H1 (cell line): ENCODE measurements at regions not wholly inside any gene's neighbourhood (a gene's known extent, or its start where the extent isn't known, plus 50 kb on each side); places are given as distances from the start of the nearest gene placed in this dataset.

ENCODE experiments used
- CTCF ChIA-PET: fragments of 300-600 bp; sonication (Branson Sonifier 250); formaldehyde crosslinking; loops from one replicate; lab custom pipeline; 2021; ENCODE audit not compliant: partially characterized antibody; lab: Charles Lee
- POLR2A ChIA-PET: fragments of 300-600 bp; sonication (Branson Sonifier 250); formaldehyde crosslinking; loops from one replicate; lab custom pipeline; 2021; ENCODE audit warnings: inconsistent platforms; ENCODE audit not compliant: partially characterized antibody; lab: Charles Lee
- DNase-seq, 2 experiments: peaks; one replicate each; pipeline versions ENCODE4 v3.0.0 to v3.0.0-alpha.2; 2010 to 2022; ENCODE audit warnings: low spot score in 2 of 2, low read depth in 1 of 2, mixed read lengths in 1 of 2
- FAIRE-seq: peaks from 2 replicates; lab custom pipeline; 2011; peaks lifted over from hg19 to GRCh38; lab: Jason Lieb, UNC
- H2AFZ ChIP-seq: 2 replicates; pipeline ENCODE4 v1.8.1; 2012; ENCODE audit warnings: low read length, inconsistent platforms
- H2AK5ac ChIP-seq: 2 replicates; pipeline ENCODE4 v1.6.1; 2013; ENCODE audit warnings: low read depth, low read length
- H2BK120ac ChIP-seq: replicated peaks from 2 replicates; pipeline ENCODE3; 2013; ENCODE audit warnings: low read depth, low read length, inconsistent platforms
- H2BK12ac ChIP-seq: 2 replicates; pipeline ENCODE4 v1.6.1; 2013; ENCODE audit warnings: low read depth, low read length
- H2BK15ac ChIP-seq: 2 replicates; pipeline ENCODE4 v1.6.1; 2013; ENCODE audit warnings: low read length
- H2BK20ac ChIP-seq: 2 replicates; pipeline ENCODE4 v1.6.1; 2013; ENCODE audit warnings: low read length
- H2BK5ac ChIP-seq: 2 replicates; pipeline ENCODE4 v1.6.1; 2013; ENCODE audit warnings: low read depth, low read length
- H3K14ac ChIP-seq: 2 replicates; pipeline ENCODE4 v1.6.1; 2013; ENCODE audit warnings: inconsistent platforms; ENCODE audit not compliant: insufficient read length
- H3K18ac ChIP-seq: 2 replicates; pipeline ENCODE4 v1.6.1; 2013; ENCODE audit warnings: low read length; ENCODE audit errors: extremely low read depth
- H3K23ac ChIP-seq: 2 replicates; pipeline ENCODE4 v1.6.1; 2013; ENCODE audit warnings: inconsistent platforms; ENCODE audit not compliant: insufficient read length
- H3K23me2 ChIP-seq: 2 replicates; pipeline ENCODE4 v1.6.1; 2013; ENCODE audit warnings: low read depth, low read length
- H3K27ac ChIP-seq: 2 replicates; pipeline ENCODE4 v1.6.1; 2011; ENCODE audit warnings: low read depth, low read length, inconsistent platforms
- H3K27me3 ChIP-seq, 4 experiments: replicated peaks in 1 of 4; 1 replicate in 1 of 4; 2 replicates in 3 of 4; pipeline versions ENCODE4 v1.6.1 to v1.8.1; 2011 to 2013; ENCODE audit warnings: low read length in 3 of 4, mild to moderate bottlenecking in 3 of 4, inconsistent platforms in 2 of 4, mixed read lengths in 2 of 4, moderate library complexity in 1 of 4; ENCODE audit not compliant: control insufficient read depth in 3 of 4, insufficient read depth in 3 of 4; ENCODE audit errors: extremely low read depth in 1 of 4
- H3K36me3 ChIP-seq, 4 experiments: 2 replicates each; pipeline versions ENCODE4 v1.6.1 to v1.8.1; 2011 to 2013; ENCODE audit warnings: mild to moderate bottlenecking in 4 of 4, low read length in 3 of 4, moderate library complexity in 2 of 4, control low read depth in 1 of 4, inconsistent platforms in 1 of 4; ENCODE audit not compliant: insufficient read depth in 4 of 4, control insufficient read depth in 2 of 4
- H3K4ac ChIP-seq: replicated peaks from 2 replicates; pipeline ENCODE3; 2013; ENCODE audit warnings: low read length, low read depth, mixed read lengths, inconsistent platforms; ENCODE audit not compliant: insufficient read length
- H3K4me1 ChIP-seq, 4 experiments: replicated peaks in 1 of 4; 1 replicate in 1 of 4; 2 replicates in 3 of 4; pipeline versions ENCODE4 v1.6.1 to v1.8.1; 2011 to 2013; ENCODE audit warnings: low read length in 3 of 4, inconsistent platforms in 2 of 4, mixed read lengths in 1 of 4; ENCODE audit not compliant: insufficient read depth in 4 of 4, control insufficient read depth in 3 of 4
- H3K4me2 ChIP-seq, 2 experiments: 2 replicates each; pipeline versions ENCODE4 v1.6.1 to v1.8.1; 2011 to 2013; ENCODE audit warnings: low read depth in 2 of 2, low read length in 2 of 2, control low read depth in 1 of 2, inconsistent platforms in 1 of 2, mild to moderate bottlenecking in 1 of 2; ENCODE audit not compliant: insufficient read depth in 1 of 2
- H3K4me3 ChIP-seq, 4 experiments: fragments of 200-600, 300-600 bp in 1 of 4; sonication (generic), shearing (Covaris generic), sonication (Bioruptor Twin) in 1 of 4; 2 replicates each; pipeline versions ENCODE4 v1.5.1 to v1.8.1; 2011 to 2016; ENCODE audit warnings: low read length in 4 of 4, low read depth in 3 of 4, control low read depth in 2 of 4, inconsistent platforms in 2 of 4, mild to moderate bottlenecking in 2 of 4, mixed read lengths in 1 of 4, moderate library complexity in 1 of 4; ENCODE audit not compliant: insufficient read depth in 2 of 4; ENCODE audit errors: extremely low read depth in 1 of 4
- H3K56ac ChIP-seq: replicated peaks from 2 replicates; pipeline ENCODE3; 2013; ENCODE audit warnings: low read depth, mild to moderate bottlenecking, mixed read lengths, low read length, inconsistent platforms; ENCODE audit not compliant: insufficient read length
- H3K79me1 ChIP-seq: 2 replicates; pipeline ENCODE4 v1.6.1; 2013; ENCODE audit warnings: low read depth, low read length, control low read depth
- H3K79me2 ChIP-seq, 2 experiments: 2 replicates each; pipeline versions ENCODE4 v1.6.1 to v1.8.1; 2012 to 2013; ENCODE audit warnings: low read length in 2 of 2, mild to moderate bottlenecking in 2 of 2, inconsistent platforms in 1 of 2; ENCODE audit not compliant: insufficient read depth in 2 of 2, control insufficient read depth in 1 of 2
- H3K9ac ChIP-seq, 4 experiments: replicated peaks in 1 of 4; 1 replicate in 1 of 4; 2 replicates in 3 of 4; pipeline versions ENCODE4 v1.6.1 to v1.8.1; 2011 to 2013; ENCODE audit warnings: low read depth in 3 of 4, low read length in 3 of 4, control low read depth in 2 of 4, mild to moderate bottlenecking in 2 of 4, moderate library complexity in 2 of 4, inconsistent platforms in 1 of 4; ENCODE audit errors: extremely low read depth in 1 of 4
- H3K9me3 ChIP-seq, 2 experiments: 2 replicates each; pipeline versions ENCODE4 v1.6.1 to v1.8.1; 2012 to 2013; ENCODE audit warnings: mild to moderate bottlenecking in 2 of 2, moderate library complexity in 2 of 2, control low read depth in 1 of 2, inconsistent platforms in 1 of 2, low read depth in 1 of 2, low read length in 1 of 2, mixed read lengths in 1 of 2; ENCODE audit not compliant: insufficient read depth in 2 of 2
- H4K20me1 ChIP-seq, 2 experiments: replicated peaks in 1 of 2; 2 replicates each; pipeline versions ENCODE3 to v1.8.1; 2011 to 2013; ENCODE audit warnings: inconsistent platforms in 2 of 2, low read length in 2 of 2, mild to moderate bottlenecking in 1 of 2; ENCODE audit not compliant: insufficient read depth in 2 of 2, control insufficient read depth in 1 of 2
- H4K5ac ChIP-seq: 2 replicates; pipeline ENCODE4 v1.6.1; 2013; ENCODE audit warnings: low read length, low read depth, mixed read lengths, inconsistent platforms; ENCODE audit not compliant: insufficient read length
- H4K8ac ChIP-seq: 2 replicates; pipeline ENCODE4 v1.8.0; 2013; ENCODE audit warnings: mild to moderate bottlenecking, moderate library complexity, low read length, inconsistent platforms; ENCODE audit not compliant: insufficient read depth; ENCODE audit errors: extremely low read depth
- H4K91ac ChIP-seq: replicated peaks from 2 replicates; pipeline ENCODE3; 2013; ENCODE audit warnings: low read length, mixed read lengths, inconsistent platforms; ENCODE audit not compliant: insufficient read length
- BRCA1 ChIP-seq: IDR thresholded peaks from 2 replicates; pipeline ENCODE4 v1.6.1; 2012; ENCODE audit warnings: low read depth, low read length, improper control_type of control experiment
- CBX5 ChIP-seq: fragments of 300-800, 300-1000 bp; sonication (generic); IDR thresholded peaks from 2 replicates; pipeline ENCODE4 v1.7.1; 2016; ENCODE audit warnings: antibody characterized with exemption, low read length, low read depth
- CTBP2 ChIP-seq: IDR thresholded peaks from 2 replicates; pipeline ENCODE4 v1.7.0; 2011; ENCODE audit warnings: borderline replicate concordance, mild to moderate bottlenecking, moderate library complexity, mixed read lengths, low read length; ENCODE audit not compliant: insufficient read depth, insufficient read length
- KDM4A ChIP-seq: IDR thresholded peaks from one replicate; pipeline ENCODE4 v1.7.1; 2012; ENCODE audit warnings: low read depth, mild to moderate bottlenecking, moderate library complexity, low read length, inconsistent platforms; ENCODE audit not compliant: severe bottlenecking
- SRF ChIP-seq: IDR thresholded peaks from 2 replicates; pipeline ENCODE4 v1.6.1; 2011; ENCODE audit warnings: mild to moderate bottlenecking, low read depth, low read length, moderate library complexity
- WGBS, 2 experiments: shearing (Covaris generic) in 1 of 2; methylation state at CpG; one replicate each; pipeline versions ENCODE4 v1.1.6 to v1.1.7; 2013 to 2015; ENCODE audit warnings: low lambda C conversion rate in 2 of 2, mixed read lengths in 2 of 2, inconsistent platforms in 1 of 2, low coverage in 1 of 2, missing lambda C conversion rate in 1 of 2; ENCODE audit not compliant: insufficient replicate concordance in 2 of 2, insufficient coverage in 1 of 2, insufficient read length in 1 of 2; ENCODE audit errors: extremely low coverage in 1 of 2, missing lambda C conversion rate in 1 of 2; 5-methylcytosine and 5-hydroxymethylcytosine counted together

DNA sequence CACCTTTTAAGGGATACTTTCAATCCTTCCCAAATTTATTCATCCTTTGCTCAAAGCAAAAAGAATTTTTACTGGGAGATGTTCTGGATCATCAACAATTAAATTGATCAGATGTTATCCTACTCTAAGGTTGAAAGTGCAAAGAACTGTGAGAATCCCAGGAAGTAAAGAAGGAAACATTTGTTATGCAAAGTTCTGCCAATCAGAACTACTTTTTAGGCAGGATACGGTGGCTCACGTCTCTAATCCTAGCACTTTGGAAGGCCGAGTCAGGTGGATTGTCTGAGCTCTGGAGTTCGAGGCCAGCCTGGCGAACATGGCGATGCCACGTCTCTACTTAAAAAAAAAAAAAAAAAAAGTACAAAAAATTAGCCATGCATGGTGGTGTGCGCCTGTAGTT, 882.3 kb downstream of the DIAPH3 start:
- H4K91ac ChIP-seq, result no peak overlapping the region
- no peak for DNase-seq
- H3K23me2 ChIP-seq, result no peaks in the 10 kb centered on the region
- POLR2A ChIA-PET, result no interaction called here
- no peak overlapping the region for H3K4me2 ChIP-seq
- H3K27ac ChIP-seq, result no peak overlapping the region
- no peaks in the 10 kb centered on the region for H3K79me1 ChIP-seq
- no peak overlapping the region for H2AK5ac ChIP-seq
- H3K27me3 ChIP-seq, result peaks cover 0 to 5% (median 1%) of the 10 kb centered on the region in 4 experiments; a peak in 3 of 7 replicates
- no peak overlapping the region for H2BK20ac ChIP-seq
- H4K20me1 ChIP-seq, result no peaks in the 10 kb centered on the region
- no peak overlapping the region for H2BK12ac ChIP-seq
- H2AFZ ChIP-seq, result no peak overlapping the region
- H3K4ac ChIP-seq, result no peak overlapping the region
- H3K9ac ChIP-seq, result no peak overlapping the region
- peak; percentile 36 for FAIRE-seq
- H3K18ac ChIP-seq, result no peak overlapping the region
- H3K79me2 ChIP-seq, result no peaks in the 10 kb centered on the region
- H3K56ac ChIP-seq, result no peak overlapping the region
- no peak overlapping the region for H4K8ac ChIP-seq
- H2BK5ac ChIP-seq, result no peak overlapping the region
- H3K23ac ChIP-seq, result no peak overlapping the region
- no peak overlapping the region for H3K4me3 ChIP-seq
- 71% methylated on average over 8 of the region's 8 CpGs; no CpG with 5 or more reads in 1 of the 2 experiments for WGBS, 2 experiments
- no peaks in the 10 kb centered on the region for H3K9me3 ChIP-seq
- H2BK120ac ChIP-seq, result no peak overlapping the region
- no peaks in the 10 kb centered on the region for H3K36me3 ChIP-seq
- H3K14ac ChIP-seq, result no peak overlapping the region
- no peak overlapping the region for H2BK15ac ChIP-seq
- CTCF ChIA-PET, result interaction anchor here (0.7 to 1.3 kb wide), 3 partner anchors 17 to 399 kb away, joined by 3 to 4 read pairs (median 4); no protein-coding TSS in a partner anchor
- no peak overlapping the region for H4K5ac ChIP-seq
- H3K4me1 ChIP-seq, result no peaks in the 10 kb centered on the region
- no peak for TF ChIP-seq KDM4A
- no peak for TF ChIP-seq CTBP2
- TF ChIP-seq BRCA1, result no peak
- no peak for TF ChIP-seq CBX5
- no peak for TF ChIP-seq SRF
